Upper lobe of left lung (tissue), 6 donors: ENCODE measurements at regions not wholly inside any gene's neighbourhood (a gene's known extent, or its start where the extent isn't known, plus 50 kb on each side); places are given as distances from the start of the nearest gene placed in this dataset.
A peak's percentile ranks its signal among the peaks of the same experiment; 100 is the strongest.

Experiments used
- ATAC-seq, 2 donors: fragments of 200-7000 bp; cut with Tn5 transposase; one replicate each; pipeline ENCODE4 v1.9.1; 2022; ENCODE audit warnings: mild to moderate bottlenecking in 2 of 2, moderate library complexity in 2 of 2; ENCODE audit not compliant: low FRiP score in 2 of 2
- DNase-seq, 2 donors: peaks; one replicate each; pipeline ENCODE4 v3.0.0-alpha.2; 2019 to 2020
- H3K27ac ChIP-seq, 4 donors: fragments of 200-600 bp; sonication (generic); one replicate each; pipeline ENCODE4 v1.5.1; 2016 to 2019
- H3K27me3 ChIP-seq, 4 donors: fragments of 200-600 bp; sonication (generic); one replicate each; pipeline ENCODE4 v1.5.1; 2017 to 2019
- H3K36me3 ChIP-seq, 4 donors: fragments of 200-600 bp; sonication (generic); one replicate each; pipeline ENCODE4 v1.5.1; 2016 to 2019
- H3K4me1 ChIP-seq, 4 donors: fragments of 200-600 bp; sonication (generic); one replicate each; pipeline ENCODE4 v1.5.1; 2018 to 2019
- H3K4me3 ChIP-seq, 4 donors: fragments of 200-600 bp; sonication (generic); one replicate each; pipeline ENCODE4 v1.5.1; 2017 to 2019; ENCODE audit warnings: mild to moderate bottlenecking in 2 of 4, moderate library complexity in 1 of 4
- H3K9me3 ChIP-seq, 4 donors: fragments of 200-600 bp; sonication (generic); one replicate each; pipeline ENCODE4 v1.5.1; 2018 to 2019
- EP300 ChIP-seq, 4 donors: sonication (generic); formaldehyde crosslinking; IDR thresholded peaks; one replicate each; pipeline ENCODE4 v1.5.1; 2017; ENCODE audit warnings: antibody characterized with exemption in 4 of 4, control low read depth in 2 of 4
- POLR2A ChIP-seq, 4 donors: fragments of 450-650 bp; IDR thresholded peaks; one replicate each; pipeline ENCODE4 v1.5.1; 2016 to 2017; ENCODE audit warnings: antibody characterized with exemption in 4 of 4, mild to moderate bottlenecking in 2 of 4
- POLR2AphosphoS5 ChIP-seq, 2 donors: sonication (generic); formaldehyde crosslinking; IDR thresholded peaks; one replicate each; pipeline ENCODE4 v1.5.1; 2017; ENCODE audit warnings: antibody characterized with exemption in 2 of 2
- WGBS, 2 donors: methylation state at CpG; one replicate each; pipeline ENCODE4 v1.1.5; 2017 to 2018; 5-methylcytosine and 5-hydroxymethylcytosine counted together
- TF ChIP-seq, protein P1 (sequence below), 6 experiments: fragments of 450-650 bp in 4 of 6; fragments of 200-600 bp in 2 of 6; sonication (generic) in 2 of 6; IDR thresholded peaks; one replicate each; pipeline ENCODE4 v1.5.1; 2016 to 2019; ENCODE audit warnings: antibody characterized with exemption in 6 of 6
- donor health status: DM: no; HTN: no; CAD: no; lungs with moderate emphysema.
- donor health status: DM: no; HTN: yes; CAD: no; lungs with severe emphysema.

DNA sequence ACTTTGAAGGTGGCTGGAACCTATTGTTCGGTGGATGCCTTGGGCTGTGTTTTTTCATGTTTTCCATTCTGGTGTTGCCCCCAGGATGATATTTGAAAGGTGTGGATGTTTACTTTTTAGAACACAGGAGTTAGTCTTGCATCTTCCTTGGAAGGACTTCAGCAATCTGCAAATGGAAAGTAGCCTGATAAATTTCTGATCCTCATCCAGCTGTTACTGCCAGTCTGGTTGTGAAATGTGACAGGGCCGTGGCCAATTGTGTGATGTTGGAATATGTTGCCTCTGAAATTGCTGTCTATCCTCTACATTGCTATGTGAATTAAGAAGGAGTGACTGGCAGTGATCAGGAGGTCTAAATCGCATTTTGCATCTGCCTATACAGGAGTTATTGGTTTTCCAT is 382.5 kb upstream of the C2CD4B start:
- no peak for ATAC-seq
- 79 to 94% methylated on average over 3 of the region's 3 CpGs for WGBS, 2 donors
- Histone ChIP-seq H3K36me3 (no peaks in the 10 kb centered on the region), H3K27ac (no peak overlapping the region), H3K27me3 (no peaks in the 10 kb centered on the region), H3K9me3 (no peaks in the 10 kb centered on the region), H3K4me3 (no peak overlapping the region), H3K4me1 (peaks cover 12 to 16% (median 12%) of the 10 kb centered on the region in 4 donors)
- no peak for DNase-seq
- no peak for TF ChIP-seq EP300 (IDR thresholded peaks at IDR 0.05)
- no peak for TF ChIP-seq POLR2AphosphoS5 (IDR thresholded peaks at IDR 0.05)
- TF ChIP-seq POLR2A (IDR thresholded peaks at IDR 0.05), result no peak
- TF ChIP-seq, protein P1, sequence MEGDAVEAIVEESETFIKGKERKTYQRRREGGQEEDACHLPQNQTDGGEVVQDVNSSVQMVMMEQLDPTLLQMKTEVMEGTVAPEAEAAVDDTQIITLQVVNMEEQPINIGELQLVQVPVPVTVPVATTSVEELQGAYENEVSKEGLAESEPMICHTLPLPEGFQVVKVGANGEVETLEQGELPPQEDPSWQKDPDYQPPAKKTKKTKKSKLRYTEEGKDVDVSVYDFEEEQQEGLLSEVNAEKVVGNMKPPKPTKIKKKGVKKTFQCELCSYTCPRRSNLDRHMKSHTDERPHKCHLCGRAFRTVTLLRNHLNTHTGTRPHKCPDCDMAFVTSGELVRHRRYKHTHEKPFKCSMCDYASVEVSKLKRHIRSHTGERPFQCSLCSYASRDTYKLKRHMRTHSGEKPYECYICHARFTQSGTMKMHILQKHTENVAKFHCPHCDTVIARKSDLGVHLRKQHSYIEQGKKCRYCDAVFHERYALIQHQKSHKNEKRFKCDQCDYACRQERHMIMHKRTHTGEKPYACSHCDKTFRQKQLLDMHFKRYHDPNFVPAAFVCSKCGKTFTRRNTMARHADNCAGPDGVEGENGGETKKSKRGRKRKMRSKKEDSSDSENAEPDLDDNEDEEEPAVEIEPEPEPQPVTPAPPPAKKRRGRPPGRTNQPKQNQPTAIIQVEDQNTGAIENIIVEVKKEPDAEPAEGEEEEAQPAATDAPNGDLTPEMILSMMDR (IDR thresholded peaks at IDR 0.05), result no peak

DNA sequence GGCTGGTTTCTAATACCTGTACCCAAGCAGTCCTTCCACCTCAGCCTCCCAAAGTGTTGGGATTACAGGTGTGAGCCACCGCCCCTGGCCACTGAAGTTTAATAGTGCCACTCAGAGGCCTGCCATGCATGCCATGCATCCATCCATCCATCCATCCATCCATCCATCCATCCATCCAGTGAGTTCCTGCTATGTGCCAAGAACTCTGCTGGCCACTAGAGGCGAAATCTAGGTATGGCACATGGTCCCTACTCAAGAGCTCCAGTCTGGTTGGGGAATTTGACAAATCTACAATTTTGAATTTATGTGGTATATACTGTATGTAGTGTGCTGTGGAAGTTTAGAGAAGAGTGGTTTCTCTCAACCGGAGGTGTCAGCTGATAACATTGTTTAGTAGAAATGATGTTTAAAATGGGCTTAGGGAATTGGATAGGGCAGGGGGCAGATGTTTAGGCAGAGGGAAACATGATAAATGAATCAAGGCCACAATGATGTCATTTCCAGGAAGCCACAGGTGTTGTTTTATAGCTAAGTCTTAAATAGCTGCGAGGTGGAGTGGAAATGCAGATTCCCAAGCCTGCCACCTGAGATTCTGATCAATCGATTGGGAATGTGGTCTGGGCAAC is 384.4 kb upstream of the C2CD4B start:
- WGBS, 2 donors, result 78 to 82% methylated on average over 5 of the region's 5 CpGs
- H3K4me1 ChIP-seq, result peaks cover 12 to 16% (median 12%) of the 10 kb centered on the region in 4 donors
- ATAC-seq, result no peak

DNA sequence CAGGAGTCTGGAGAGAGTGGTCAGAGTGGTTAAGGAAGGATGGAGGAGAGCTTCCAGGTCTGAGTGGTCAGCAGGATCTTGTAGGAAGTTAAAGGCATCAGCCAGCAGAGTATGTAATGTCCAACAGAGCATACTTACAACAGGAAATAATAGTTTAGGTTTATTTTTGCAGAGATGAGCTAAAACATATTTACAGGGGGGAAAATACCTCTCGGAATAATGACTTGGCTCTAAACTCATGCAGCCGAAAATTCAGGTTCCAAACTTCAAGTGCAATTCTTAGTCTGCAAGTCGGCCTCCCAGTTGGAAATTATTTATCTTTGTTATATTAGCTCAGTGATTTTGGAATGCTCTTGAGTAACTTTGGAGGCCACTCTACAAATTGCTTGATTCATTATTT is 385.0 kb upstream of the C2CD4B start:
- Histone ChIP-seq H3K27ac (no peak overlapping the region), H3K27me3 (no peaks in the 10 kb centered on the region), H3K4me3 (no peak overlapping the region), H3K4me1 (peaks cover 12 to 13% (median 12%) of the 10 kb centered on the region in 4 donors), H3K36me3 (no peaks in the 10 kb centered on the region), H3K9me3 (no peaks in the 10 kb centered on the region)
- ATAC-seq (no peak), DNase-seq (no peak)
- TF ChIP-seq POLR2A (IDR thresholded peaks at IDR 0.05), result no peak
- TF ChIP-seq EP300 (IDR thresholded peaks at IDR 0.05), result no peak
- no peak for TF ChIP-seq POLR2AphosphoS5 (IDR thresholded peaks at IDR 0.05)
- TF ChIP-seq, protein P1 (IDR thresholded peaks at IDR 0.05), result no peak
- 47 to 64% methylated on average over 3 of the region's 3 CpGs for WGBS, 2 donors

More for the DNA sequence above, 384.4 kb upstream of the C2CD4B start:
- H3K9me3 ChIP-seq, result no peaks in the 10 kb centered on the region
- no peak for TF ChIP-seq POLR2A (IDR thresholded peaks at IDR 0.05)
- TF ChIP-seq EP300 (IDR thresholded peaks at IDR 0.05), result no peak
- no peak for TF ChIP-seq POLR2AphosphoS5 (IDR thresholded peaks at IDR 0.05)
- TF ChIP-seq, protein P1 (IDR thresholded peaks at IDR 0.05), result peak in 3 of 6 experiments; percentile 12 to 37 (median 30)
- H3K36me3 ChIP-seq, result no peaks in the 10 kb centered on the region
- no peak for DNase-seq
- H3K27ac ChIP-seq, result no peak overlapping the region
- H3K4me3 ChIP-seq, result no peak overlapping the region
- H3K27me3 ChIP-seq, result no peaks in the 10 kb centered on the region

GRCh38 chr15:62552444-62552843 is 387.4 kb upstream of the C2CD4B start:
- Histone ChIP-seq H3K27me3 (no peaks in the 10 kb centered on the region), H3K36me3 (no peaks in the 10 kb centered on the region), H3K4me1 (no peaks in the 10 kb centered on the region), H3K27ac (no peak overlapping the region), H3K9me3 (no peaks in the 10 kb centered on the region), H3K4me3 (no peak overlapping the region)
- DNase-seq (no peak), ATAC-seq (no peak)
- no peak for TF ChIP-seq POLR2AphosphoS5 (IDR thresholded peaks at IDR 0.05)
- TF ChIP-seq, protein P1 (IDR thresholded peaks at IDR 0.05), result no peak
- no peak for TF ChIP-seq POLR2A (IDR thresholded peaks at IDR 0.05)
- no peak for TF ChIP-seq EP300 (IDR thresholded peaks at IDR 0.05)
